Gastroesophageal sphincter (tissue), 4 donors: ENCODE measurements at regions not wholly inside any gene's neighbourhood (a gene's known extent, or its start where the extent isn't known, plus 50 kb on each side); places are given as distances from the start of the nearest gene placed in this dataset.

ENCODE experiments used
- ATAC-seq: fragments of 150-250 bp; one replicate; pipeline ENCODE4 v1.9.1; 2016; ENCODE audit warnings: mild to moderate bottlenecking, moderate library complexity
- H3K27ac ChIP-seq, 4 donors: fragments of 200-600 bp; sonication (generic) in 3 of 4; 1 replicate in 3 of 4; 2 replicates in 1 of 4; pipeline ENCODE4 v1.5.1; 2016 to 2019
- H3K27me3 ChIP-seq: fragments of 200-600 bp; sonication (generic); one replicate; pipeline ENCODE4 v1.5.1; 2019
- H3K36me3 ChIP-seq, 2 donors: fragments of 200-600 bp; sonication (generic); one replicate each; pipeline ENCODE4 v1.5.1; 2019; ENCODE audit warnings: control low read depth in 1 of 2
- H3K4me1 ChIP-seq, 3 donors: fragments of 200-600 bp; sonication (generic); 1 replicate in 2 of 3; 2 replicates in 1 of 3; pipeline ENCODE4 v1.5.1; 2016 to 2019; ENCODE audit warnings: control low read depth in 2 of 3
- H3K4me3 ChIP-seq, 2 donors: fragments of 200-600 bp; sonication (generic); one replicate each; pipeline ENCODE4 v1.5.1; 2019; ENCODE audit warnings: mild to moderate bottlenecking in 1 of 2, moderate library complexity in 1 of 2
- H3K9me3 ChIP-seq, 3 donors: fragments of 200-600 bp; sonication (generic); one replicate each; pipeline ENCODE4 v1.5.1; 2017 to 2019; ENCODE audit warnings: control low read depth in 2 of 3
- EP300 ChIP-seq: sonication (generic); formaldehyde crosslinking; IDR thresholded peaks from one replicate; pipeline ENCODE4 v1.6.1; 2017; ENCODE audit warnings: antibody characterized with exemption, mild to moderate bottlenecking
- POLR2A ChIP-seq, 2 donors: fragments of 450-650 bp; IDR thresholded peaks; one replicate each; pipeline ENCODE4 v1.6.1; 2017; ENCODE audit warnings: antibody characterized with exemption in 2 of 2, mild to moderate bottlenecking in 2 of 2, moderate library complexity in 1 of 2
- POLR2AphosphoS5 ChIP-seq: sonication (generic); formaldehyde crosslinking; IDR thresholded peaks from one replicate; pipeline ENCODE4 v1.6.1; 2017; ENCODE audit warnings: antibody characterized with exemption
- WGBS, 2 donors: methylation state at CpG; one replicate each; pipeline ENCODE4 v1.1.5; 2018; ENCODE audit warnings: low coverage in 1 of 2; 5-methylcytosine and 5-hydroxymethylcytosine counted together
- TF ChIP-seq, protein P1 (sequence below), 4 experiments: fragments of 200-600 bp in 2 of 4; fragments of 450-650 bp in 2 of 4; sonication (generic) in 1 of 4; IDR thresholded peaks; one replicate each; pipeline ENCODE4 v1.5.1; 2017 to 2019; ENCODE audit warnings: antibody characterized with exemption in 4 of 4, mild to moderate bottlenecking in 2 of 4, moderate library complexity in 2 of 4

GRCh38 chr2:18065249-18065648, 186.8 kb downstream of the KCNS3 start:
- Histone ChIP-seq H3K9me3 (no peaks in the 10 kb centered on the region), H3K36me3 (no peaks in the 10 kb centered on the region), H3K4me1 (peaks cover 3 to 22% (median 18%) of the 10 kb centered on the region in 3 donors), H3K27me3 (no peaks in the 10 kb centered on the region), H3K27ac (peak overlapping the region in 1 of 4 donors; percentile 37), H3K4me3 (no peak overlapping the region)
- ATAC-seq, result no peak
- WGBS, 2 donors, result 24 to 33% methylated on average over 1 of the region's 1 CpG
- TF ChIP-seq, protein P1, sequence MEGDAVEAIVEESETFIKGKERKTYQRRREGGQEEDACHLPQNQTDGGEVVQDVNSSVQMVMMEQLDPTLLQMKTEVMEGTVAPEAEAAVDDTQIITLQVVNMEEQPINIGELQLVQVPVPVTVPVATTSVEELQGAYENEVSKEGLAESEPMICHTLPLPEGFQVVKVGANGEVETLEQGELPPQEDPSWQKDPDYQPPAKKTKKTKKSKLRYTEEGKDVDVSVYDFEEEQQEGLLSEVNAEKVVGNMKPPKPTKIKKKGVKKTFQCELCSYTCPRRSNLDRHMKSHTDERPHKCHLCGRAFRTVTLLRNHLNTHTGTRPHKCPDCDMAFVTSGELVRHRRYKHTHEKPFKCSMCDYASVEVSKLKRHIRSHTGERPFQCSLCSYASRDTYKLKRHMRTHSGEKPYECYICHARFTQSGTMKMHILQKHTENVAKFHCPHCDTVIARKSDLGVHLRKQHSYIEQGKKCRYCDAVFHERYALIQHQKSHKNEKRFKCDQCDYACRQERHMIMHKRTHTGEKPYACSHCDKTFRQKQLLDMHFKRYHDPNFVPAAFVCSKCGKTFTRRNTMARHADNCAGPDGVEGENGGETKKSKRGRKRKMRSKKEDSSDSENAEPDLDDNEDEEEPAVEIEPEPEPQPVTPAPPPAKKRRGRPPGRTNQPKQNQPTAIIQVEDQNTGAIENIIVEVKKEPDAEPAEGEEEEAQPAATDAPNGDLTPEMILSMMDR (IDR thresholded peaks at IDR 0.05), result no peak

DNA sequence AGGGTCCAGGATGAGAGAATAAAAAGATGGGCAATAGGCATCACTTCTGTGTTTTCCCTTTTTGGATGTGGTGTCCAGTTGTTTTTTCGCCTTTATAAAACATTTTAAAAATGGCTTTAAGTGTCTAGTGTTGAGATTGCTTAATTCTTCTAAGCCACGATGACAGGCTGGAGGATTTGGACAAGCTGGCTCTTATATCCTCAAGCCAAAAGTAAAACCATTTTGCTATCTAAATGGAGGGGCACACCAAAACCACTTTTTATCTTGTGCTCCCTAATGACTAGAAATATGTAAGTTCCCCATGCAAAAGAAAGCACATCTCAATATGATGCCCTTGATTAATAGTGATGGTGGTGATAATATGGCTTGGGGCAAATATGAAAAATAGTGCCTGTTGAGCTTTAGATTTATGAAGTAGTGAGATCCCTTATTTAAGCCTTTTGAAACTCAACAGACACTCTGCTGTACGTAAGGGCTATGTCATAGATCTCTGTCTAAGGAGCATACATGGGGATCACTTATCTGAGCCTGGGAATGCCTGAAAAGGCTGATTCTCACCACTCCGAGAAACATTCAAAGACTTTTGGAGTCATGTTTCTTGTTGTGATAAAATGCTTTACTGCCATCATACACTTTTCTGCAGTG, 185.5 kb downstream of the KCNS3 start:
- H3K4me1 ChIP-seq, result peaks cover 3 to 22% (median 18%) of the 10 kb centered on the region in 3 donors
- no peaks in the 10 kb centered on the region for H3K9me3 ChIP-seq
- H3K4me3 ChIP-seq, result no peak overlapping the region
- no peaks in the 10 kb centered on the region for H3K36me3 ChIP-seq
- 56 to 58% methylated on average over 3 to 4 of the region's 4 CpGs for WGBS, 2 donors
- TF ChIP-seq POLR2A (IDR thresholded peaks at IDR 0.05) (no peak), EP300 (no peak), POLR2AphosphoS5 (no peak)
- TF ChIP-seq, protein P1 (IDR thresholded peaks at IDR 0.05), result no peak
- no peak overlapping the region for H3K27ac ChIP-seq
- ATAC-seq, result no peak
- no peaks in the 10 kb centered on the region for H3K27me3 ChIP-seq

GRCh38 chr2:18062892-18063291, 184.4 kb downstream of the KCNS3 start:
- no peak for ATAC-seq
- H3K9me3 ChIP-seq, result no peaks in the 10 kb centered on the region
- no peaks in the 10 kb centered on the region for H3K36me3 ChIP-seq
- H3K4me1 ChIP-seq, result peaks cover 3 to 22% (median 18%) of the 10 kb centered on the region in 3 donors
- H3K4me3 ChIP-seq, result no peak overlapping the region
- WGBS, 2 donors, result 35 to 62% methylated on average over 3 of the region's 5 CpGs
- no peak overlapping the region for H3K27ac ChIP-seq
- TF ChIP-seq EP300, result no peak
- TF ChIP-seq, protein P1 (IDR thresholded peaks at IDR 0.05), result no peak
- no peak for TF ChIP-seq POLR2A (IDR thresholded peaks at IDR 0.05)
- no peak for TF ChIP-seq POLR2AphosphoS5
- no peaks in the 10 kb centered on the region for H3K27me3 ChIP-seq

GRCh38 chr2:18061717-18062116, 183.2 kb downstream of the KCNS3 start:
- 80% methylated on average over 1 of the region's 1 CpG; no CpG with 5 or more reads in 1 of the 2 donors for WGBS, 2 donors
- H3K4me3 ChIP-seq, result no peak overlapping the region
- ATAC-seq, result no peak
- H3K4me1 ChIP-seq, result peaks cover 3 to 16% (median 14%) of the 10 kb centered on the region in 3 donors
- no peak overlapping the region for H3K27ac ChIP-seq
- no peaks in the 10 kb centered on the region for H3K9me3 ChIP-seq
- TF ChIP-seq POLR2A (IDR thresholded peaks at IDR 0.05) (no peak), POLR2AphosphoS5 (no peak)
- TF ChIP-seq, protein P1 (IDR thresholded peaks at IDR 0.05), result no peak
- no peaks in the 10 kb centered on the region for H3K27me3 ChIP-seq
- no peaks in the 10 kb centered on the region for H3K36me3 ChIP-seq

DNA sequence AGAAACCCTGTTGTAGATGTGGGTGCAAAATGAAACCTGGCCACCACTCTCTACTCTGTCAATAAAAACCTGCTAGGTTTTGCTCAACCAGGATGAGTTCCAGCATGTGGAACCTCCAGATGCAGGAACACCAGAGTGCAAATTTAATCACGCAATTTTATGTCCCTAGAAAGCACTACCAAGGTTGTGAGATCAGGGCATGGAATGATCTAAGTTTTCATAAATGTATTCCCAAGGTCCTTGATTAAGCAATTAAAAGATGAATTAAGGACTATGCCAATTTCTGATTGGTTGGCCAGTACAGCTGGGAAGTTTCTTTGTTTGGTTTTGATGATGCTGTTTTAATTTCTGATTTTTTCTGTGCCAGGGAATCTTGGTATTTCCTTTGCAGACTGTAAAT, 179.2 kb downstream of the KCNS3 start:
- H3K27me3 ChIP-seq, result no peaks in the 10 kb centered on the region
- H3K27ac ChIP-seq, result no peak overlapping the region
- H3K4me1 ChIP-seq, result peaks cover 0 to under 1% (median 0%) of the 10 kb centered on the region in 3 donors
- WGBS, 2 donors, result 80 to 100% methylated on average over 1 of the region's 1 CpG
- H3K4me3 ChIP-seq, result no peak overlapping the region
- no peaks in the 10 kb centered on the region for H3K36me3 ChIP-seq
- no peaks in the 10 kb centered on the region for H3K9me3 ChIP-seq
- TF ChIP-seq, protein P1 (IDR thresholded peaks at IDR 0.05), result no peak
- TF ChIP-seq POLR2A (IDR thresholded peaks at IDR 0.05), result no peak
- no peak for TF ChIP-seq EP300
- no peak for TF ChIP-seq POLR2AphosphoS5
- ATAC-seq, result no peak
